ENCODE measurements at regions not wholly inside any gene's neighbourhood (a gene's known extent, or its start where the extent isn't known, plus 50 kb on each side); places are given as distances from the start of the nearest gene placed in this dataset.

GRCh38 chr16:85550953-85551924 lies 61.9 kb upstream of the GSE1 start:
- WGBS (ENCODE audit: insufficient coverage), result 67% methylated on average over 24 of the region's 25 CpGs

GRCh38 chr16:85552980-85553435 lies 60.1 kb upstream of the GSE1 start:
- Histone ChIP-seq H3K9me3 (ENCODE audit: control insufficient read depth, insufficient read depth, low read length) (no peaks in the 10 kb centered on the region), H3K36me3 (ENCODE audit: control insufficient read depth, insufficient read depth, low read length) (no peaks in the 10 kb centered on the region), H3K4me1 (ENCODE audit: control insufficient read depth, insufficient read depth, low read length) (peaks cover 34% of the 10 kb centered on the region), H3K4me3 (ENCODE audit: low read length) (no peak overlapping the region), H3K27me3 (ENCODE audit: control insufficient read depth, insufficient read depth, low read length) (no peaks in the 10 kb centered on the region), H3K27ac (ENCODE audit: low read length) (peak overlapping the region; percentile 28)
- Mint-ChIP-seq H3K36me3 (no peaks in the 10 kb centered on the region), H3K9me3 (no peaks in the 10 kb centered on the region), H3K27ac (peak overlapping the region; percentile 92 to 99), H3K27me3 (ENCODE audit: low read depth in 2 of 2) (no peaks in the 10 kb centered on the region), H3K4me3 (peak overlapping the region; percentile 93), H3K4me1 (peaks cover 27 to 43% of the 10 kb centered on the region in 2 donors)
- ATAC-seq, result no peak
- WGBS (ENCODE audit: insufficient coverage), result under 1% methylated on average over 43 of the region's 43 CpGs
- intact Hi-C loops (cut with micrococcal nuclease), result loop anchor here (2.0 kb wide), 1 partner anchor 16 kb away; no protein-coding TSS in a partner anchor
- no peak for DNase-seq
- TF ChIP-seq CTCF (IDR thresholded peaks at IDR 0.05), result no peak

More at GRCh38 chr16:85550953-85551924, 61.9 kb upstream of the GSE1 start:
- H3K27me3 ChIP-seq (ENCODE audit: control insufficient read depth, insufficient read depth, low read length), result no peaks in the 10 kb centered on the region
- H3K36me3 Mint-ChIP-seq, result no peaks in the 10 kb centered on the region
- intact Hi-C loops (cut with micrococcal nuclease), result no loop called here
- no peak for ATAC-seq
- no peaks in the 10 kb centered on the region for H3K9me3 ChIP-seq (ENCODE audit: control insufficient read depth, insufficient read depth, low read length)
- H3K27ac Mint-ChIP-seq, result peak overlapping the region; percentile 54 to 62
- H3K4me3 ChIP-seq (ENCODE audit: low read length), result no peak overlapping the region
- H3K9me3 Mint-ChIP-seq, result no peaks in the 10 kb centered on the region
- H3K27ac ChIP-seq (ENCODE audit: low read length), result peak overlapping the region; percentile 21
- peak in 1 of 2 donors; percentile 34 for DNase-seq
- no peaks in the 10 kb centered on the region for H3K36me3 ChIP-seq (ENCODE audit: control insufficient read depth, insufficient read depth, low read length)
- no peaks in the 10 kb centered on the region for H3K27me3 Mint-ChIP-seq (ENCODE audit: low read depth in 2 of 2)
- peaks cover 19 to 36% of the 10 kb centered on the region in 2 donors for H3K4me1 Mint-ChIP-seq
- no peak for TF ChIP-seq CTCF (IDR thresholded peaks at IDR 0.05)
- H3K4me1 ChIP-seq (ENCODE audit: control insufficient read depth, insufficient read depth, low read length), result peaks cover 23% of the 10 kb centered on the region
- peak overlapping the region; percentile 57 for H3K4me3 Mint-ChIP-seq

GRCh38 chr16:85553436-85554113 lies 59.5 kb upstream of the GSE1 start:
- ATAC-seq, result peak; percentile 33 to 58 (median 54)
- Mint-ChIP-seq H3K36me3 (no peaks in the 10 kb centered on the region), H3K27ac (peak overlapping the region; percentile 92 to 99), H3K4me3 (peak overlapping the region; percentile 96), H3K4me1 (peaks cover 33 to 49% of the 10 kb centered on the region in 2 donors), H3K27me3 (ENCODE audit: low read depth in 2 of 2) (no peaks in the 10 kb centered on the region), H3K9me3 (no peaks in the 10 kb centered on the region)
- no peaks in the 10 kb centered on the region for H3K27me3 ChIP-seq (ENCODE audit: control insufficient read depth, insufficient read depth, low read length)
- intact Hi-C loops (cut with micrococcal nuclease), result loop anchor here (1.0 to 2.0 kb wide), 2 partner anchors 17 to 34 kb away; no protein-coding TSS in a partner anchor
- TF ChIP-seq CTCF (IDR thresholded peaks at IDR 0.05), result no peak
- H3K4me3 ChIP-seq (ENCODE audit: low read length), result peak overlapping the region; percentile 100
- peaks cover 39% of the 10 kb centered on the region for H3K4me1 ChIP-seq (ENCODE audit: control insufficient read depth, insufficient read depth, low read length)
- peak; percentile 73 to 78 for DNase-seq
- H3K36me3 ChIP-seq (ENCODE audit: control insufficient read depth, insufficient read depth, low read length), result no peaks in the 10 kb centered on the region
- peak overlapping the region; percentile 98 for H3K27ac ChIP-seq (ENCODE audit: low read length)
- no peaks in the 10 kb centered on the region for H3K9me3 ChIP-seq (ENCODE audit: control insufficient read depth, insufficient read depth, low read length)
- under 1% methylated on average over 56 of the region's 57 CpGs for WGBS (ENCODE audit: insufficient coverage)
